Right ventricle myocardium superior (tissue), 1 donor: ENCODE measurements at regions not wholly inside any gene's neighbourhood (a gene's known extent, or its start where the extent isn't known, plus 50 kb on each side); places are given as distances from the start of the nearest gene placed in this dataset.

ENCODE experiments used
- ATAC-seq: fragments of 200-7000 bp; cut with Tn5 transposase; one replicate; pipeline ENCODE4 v1.9.1; 2020; ENCODE audit warnings: mild to moderate bottlenecking; ENCODE audit not compliant: poor library complexity
- DNase-seq: peaks from one replicate; pipeline ENCODE4 v3.0.0-alpha.2; 2020
- intact Hi-C: fragments of 100-400 bp; cut with DNase I; formaldehyde crosslinking; loops from one replicate; pipeline ENCODE4 v1.11.2; 2022
- donor health status: DM: no; HTN: yes; CAD: no; lungs with severe emphysema.

DNA sequence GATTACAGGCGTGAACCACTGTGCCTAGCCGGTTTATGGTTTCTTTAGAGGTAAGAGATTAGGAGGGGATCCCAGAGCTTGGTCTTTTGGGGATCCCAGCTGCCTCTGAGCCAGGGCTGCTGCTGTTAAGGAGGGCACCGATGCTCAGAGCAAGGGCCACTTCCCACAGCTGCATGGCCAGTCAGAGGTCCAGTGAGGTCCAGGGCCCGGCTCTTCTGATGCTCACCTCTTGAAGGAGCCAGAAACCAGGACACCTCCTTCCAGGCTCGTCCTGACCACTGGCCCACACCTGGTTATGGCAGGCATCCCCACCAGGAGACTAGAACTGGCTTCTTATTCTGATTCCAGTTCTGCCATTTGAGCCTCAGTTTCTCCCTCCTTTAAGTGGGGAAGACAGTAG lies 149.0 kb downstream of the TEX29 start:
- no peak for ATAC-seq
- no peak for DNase-seq
- intact Hi-C loops, result no loop called here

DNA sequence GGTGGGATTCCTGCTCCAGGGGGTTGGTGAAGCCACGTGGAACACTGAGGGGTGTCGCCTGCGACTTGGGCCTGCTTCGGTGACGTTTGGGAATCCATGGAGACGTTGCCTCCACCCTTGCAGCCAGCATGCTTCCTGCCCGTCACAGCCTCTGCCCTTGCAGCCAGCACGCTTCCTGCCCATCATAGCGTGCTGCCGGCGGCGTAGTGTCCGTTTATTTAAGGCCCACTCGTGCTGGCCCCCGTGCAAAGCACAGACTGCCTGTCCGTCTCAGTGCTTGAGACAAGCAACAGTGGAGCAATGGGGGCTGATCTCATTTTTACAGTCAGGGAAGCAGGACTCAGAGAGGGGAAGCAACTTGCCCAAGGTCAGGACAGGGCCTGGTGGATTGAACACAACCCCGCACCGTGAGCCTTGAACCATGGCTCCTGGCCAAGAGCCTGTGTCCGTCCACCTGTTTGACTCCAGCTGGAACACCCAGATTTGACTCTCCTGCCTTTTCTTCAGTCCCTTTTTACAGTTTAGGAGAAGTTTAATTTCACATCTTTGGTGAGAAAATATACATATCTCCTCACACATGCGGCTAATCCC lies 149.6 kb downstream of the TEX29 start:
- intact Hi-C loops, result no loop called here
- no peak for ATAC-seq
- no peak for DNase-seq

DNA sequence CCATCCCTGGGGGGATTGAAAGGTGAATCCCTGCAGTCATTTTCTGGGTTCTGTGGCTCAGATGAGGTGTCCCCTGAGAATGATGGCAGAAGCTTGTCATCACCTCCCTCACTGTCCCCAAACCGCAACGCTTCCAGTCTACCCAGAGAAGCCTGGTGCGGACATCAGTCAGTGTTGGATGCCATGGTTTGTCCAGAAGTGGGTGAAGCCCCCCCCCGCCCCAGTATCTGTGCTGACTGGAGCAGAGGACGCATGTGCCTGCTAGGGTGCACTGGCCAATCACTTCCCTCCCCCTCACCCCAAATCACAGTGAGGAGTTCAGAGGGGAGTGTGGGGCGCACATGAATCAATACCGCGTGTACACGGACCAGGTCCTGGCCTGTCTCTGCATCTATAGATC lies 150.5 kb downstream of the TEX29 start:
- DNase-seq, result no peak
- no peak for ATAC-seq
- intact Hi-C loops, result no loop called here

DNA sequence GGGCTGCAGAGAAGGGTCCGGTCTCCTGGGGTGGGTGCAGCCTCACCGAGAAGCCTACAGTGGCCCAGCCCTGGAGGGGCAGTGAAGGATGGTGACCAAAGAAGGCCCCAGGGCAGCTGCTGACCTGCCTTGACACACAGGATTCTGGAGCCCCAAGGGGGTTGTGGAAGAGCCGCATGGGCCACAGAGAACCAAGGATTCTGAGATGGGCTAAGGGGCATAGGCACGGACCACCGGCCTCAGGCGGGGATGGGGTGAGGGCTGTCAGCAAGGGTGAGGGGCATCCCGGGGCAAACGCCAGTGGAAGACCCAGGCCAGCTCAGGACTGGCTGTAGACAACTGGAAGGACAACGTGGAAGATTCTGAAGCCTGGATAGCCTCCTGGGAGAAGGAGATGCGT lies 151.6 kb downstream of the TEX29 start:
- intact Hi-C loops, result no loop called here
- no peak for DNase-seq
- ATAC-seq, result no peak

DNA sequence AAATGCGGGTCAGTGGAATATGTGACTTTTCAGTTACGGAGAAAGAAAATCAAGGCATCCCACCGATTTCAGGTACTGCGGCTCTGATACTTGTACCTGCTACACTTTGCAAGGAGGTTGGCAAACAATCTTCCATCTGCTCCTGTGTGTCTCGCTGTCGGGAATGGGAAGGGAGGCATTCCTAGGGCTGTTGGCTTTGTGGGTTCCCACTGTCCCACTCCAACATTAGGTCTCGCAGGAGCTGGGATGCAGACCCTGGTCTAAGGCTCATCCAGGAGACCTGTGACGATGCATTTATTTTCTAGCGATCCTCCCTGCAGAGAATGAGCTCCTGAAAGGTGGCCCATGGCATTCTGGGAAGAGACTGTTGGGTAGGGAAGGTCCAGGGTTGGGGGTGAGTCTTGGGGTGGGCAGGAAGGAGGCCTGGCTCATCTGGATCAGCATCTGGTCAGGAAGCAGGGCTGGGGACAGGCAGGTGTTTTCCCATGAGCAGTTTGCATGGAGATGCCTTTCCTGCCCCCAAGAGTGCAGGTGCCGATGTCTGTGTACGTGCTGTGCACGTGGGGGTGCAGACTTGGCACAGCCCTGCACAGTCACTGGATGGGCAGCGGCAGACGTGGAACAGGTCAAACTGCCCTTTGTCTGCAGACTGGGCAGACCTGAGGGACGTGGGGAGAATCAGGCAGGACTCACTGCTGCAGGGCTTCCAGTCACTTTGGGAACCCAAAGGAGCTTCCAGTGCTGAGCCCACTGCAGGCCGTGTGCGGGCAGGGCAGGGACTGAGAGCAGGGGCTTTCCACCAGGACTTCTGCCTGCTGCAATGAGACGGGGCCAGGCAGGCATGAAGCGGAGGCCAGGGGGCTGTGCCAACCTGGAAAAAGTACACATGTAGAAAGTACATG lies 152.4 kb downstream of the TEX29 start:
- intact Hi-C loops, result no loop called here
- ATAC-seq (no peak), DNase-seq (no peak)

DNA sequence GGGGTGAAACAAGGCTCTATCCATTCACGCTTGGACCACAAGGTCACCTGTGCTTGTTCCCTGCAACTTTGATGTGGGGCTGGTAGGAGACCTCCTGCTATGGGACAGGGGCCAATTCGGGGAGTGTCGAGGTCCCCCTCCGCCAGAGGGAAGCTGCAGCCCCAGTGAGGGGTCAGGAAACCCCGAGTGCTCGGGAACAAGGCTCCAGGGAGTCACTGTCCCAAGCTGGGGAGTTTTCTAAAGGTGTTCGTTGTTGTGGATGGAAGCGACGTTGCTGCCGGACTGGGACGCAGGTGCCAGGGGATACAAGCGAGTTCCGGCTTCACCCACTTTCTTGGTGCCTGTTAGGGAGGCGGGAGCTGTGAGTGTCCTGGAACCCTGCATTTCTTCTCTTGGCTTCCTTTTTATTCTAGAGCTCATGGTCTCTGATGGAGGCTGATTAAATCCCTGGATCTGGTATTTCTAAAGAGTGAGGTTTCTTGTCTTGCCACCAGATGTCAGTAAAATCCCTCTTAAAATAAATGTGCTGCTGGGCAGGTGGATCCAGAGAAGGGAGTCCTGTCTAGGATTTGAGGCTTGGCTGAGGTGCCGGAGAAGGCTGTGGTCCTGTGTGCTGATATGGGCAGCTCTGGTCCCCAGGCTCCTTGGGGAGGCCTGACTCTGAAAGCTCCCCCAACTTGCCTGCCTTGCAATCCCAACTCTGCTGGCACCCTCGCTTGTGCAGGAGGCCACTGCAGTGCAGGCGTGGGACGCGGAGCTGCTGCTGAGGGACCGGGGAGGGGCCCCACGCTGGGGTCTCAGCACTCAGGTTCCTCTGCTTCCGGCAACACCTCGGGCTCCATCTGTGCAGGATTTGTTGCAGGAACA lies 153.9 kb downstream of the TEX29 start:
- DNase-seq (no peak), ATAC-seq (peak; percentile 43)
- intact Hi-C loops, result loop anchor here (2.0 kb wide), 1 partner anchor 970 kb away; no protein-coding TSS in a partner anchor

DNA sequence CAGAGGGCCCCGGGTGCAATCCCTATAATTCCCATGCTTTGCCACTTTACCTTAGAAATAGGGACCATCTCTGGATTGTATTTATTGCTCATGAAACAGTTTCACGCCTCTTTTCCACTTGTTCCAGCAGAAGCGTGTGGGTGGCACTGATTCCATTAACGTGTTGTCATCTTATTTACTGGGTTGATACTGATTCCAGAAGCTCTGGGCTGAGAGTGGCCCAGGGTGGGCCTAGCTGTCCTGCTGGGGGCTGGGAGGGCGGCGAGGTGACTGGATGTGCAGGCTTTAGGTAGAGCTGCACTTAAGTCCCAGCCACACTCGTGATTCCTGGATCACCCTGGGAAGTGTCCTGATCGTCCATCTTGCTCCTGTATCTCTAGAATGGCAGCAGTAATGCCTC lies 155.0 kb downstream of the TEX29 start:
- intact Hi-C loops, result loop anchor here (2.0 kb wide), 1 partner anchor 969 kb away; no protein-coding TSS in a partner anchor
- no peak for DNase-seq
- ATAC-seq, result no peak

DNA sequence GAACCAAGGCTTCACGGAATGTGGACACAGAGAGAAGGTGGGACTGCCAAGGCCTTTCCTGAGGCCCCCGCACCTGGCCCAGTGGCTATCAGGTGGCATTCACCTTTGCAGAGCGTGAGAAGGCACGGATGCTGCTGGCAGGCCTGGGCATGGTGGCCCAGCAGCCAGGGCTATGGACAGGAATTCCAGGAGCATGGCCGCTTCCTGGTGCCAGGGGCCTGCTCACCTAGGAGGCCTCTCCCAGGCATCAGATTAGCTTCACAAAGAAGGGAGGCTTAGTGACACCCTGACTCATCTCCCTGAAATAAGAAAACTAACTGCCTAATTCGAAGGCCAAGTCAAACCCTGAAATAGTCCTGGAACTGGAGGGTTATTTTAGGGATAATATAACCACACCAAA lies 155.8 kb downstream of the TEX29 start:
- ATAC-seq (no peak), DNase-seq (no peak)
- intact Hi-C loops, result no loop called here

DNA sequence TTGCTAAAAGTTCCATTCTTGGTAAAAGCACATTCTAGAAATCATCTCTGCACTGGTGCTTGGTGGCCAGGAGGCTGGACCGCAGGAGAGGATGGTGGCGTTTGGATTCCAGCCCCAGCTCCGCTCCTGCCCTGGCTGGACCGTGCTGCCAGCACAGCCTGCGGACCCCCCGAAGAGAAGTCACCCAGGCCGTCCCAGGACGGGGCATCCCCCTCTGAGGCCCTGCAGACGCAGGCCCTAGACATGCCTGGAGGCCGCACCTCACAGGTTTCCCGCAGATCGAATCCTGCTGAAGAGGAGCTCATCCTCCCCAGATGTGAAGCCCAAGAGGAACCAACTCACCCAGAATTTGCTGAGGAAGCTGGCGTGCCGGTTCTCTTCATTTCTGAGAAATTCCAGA lies 159.0 kb downstream of the TEX29 start:
- DNase-seq (no peak), ATAC-seq (no peak)
- intact Hi-C loops, result no loop called here

DNA sequence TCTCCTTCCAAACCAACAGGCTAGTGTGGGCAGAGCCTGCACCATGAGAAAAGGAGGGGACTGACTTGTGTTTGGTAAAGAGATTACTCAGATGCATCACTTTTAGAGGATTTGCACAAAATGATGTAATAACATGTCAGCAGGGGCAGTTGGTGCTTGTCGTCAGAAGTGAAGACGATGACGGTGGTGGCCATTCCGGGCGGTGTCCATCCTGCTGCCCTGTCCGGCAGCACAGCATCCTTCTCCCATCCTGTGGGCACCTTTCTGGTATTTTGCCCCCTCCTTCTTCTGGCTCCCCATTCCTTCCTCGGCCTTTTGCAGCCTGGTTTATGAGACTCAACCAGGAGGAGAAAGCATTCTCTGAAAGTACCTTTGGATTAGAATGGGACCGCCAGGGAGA lies 160.1 kb downstream of the TEX29 start:
- DNase-seq, result no peak
- intact Hi-C loops, result no loop called here
- ATAC-seq, result no peak

DNA sequence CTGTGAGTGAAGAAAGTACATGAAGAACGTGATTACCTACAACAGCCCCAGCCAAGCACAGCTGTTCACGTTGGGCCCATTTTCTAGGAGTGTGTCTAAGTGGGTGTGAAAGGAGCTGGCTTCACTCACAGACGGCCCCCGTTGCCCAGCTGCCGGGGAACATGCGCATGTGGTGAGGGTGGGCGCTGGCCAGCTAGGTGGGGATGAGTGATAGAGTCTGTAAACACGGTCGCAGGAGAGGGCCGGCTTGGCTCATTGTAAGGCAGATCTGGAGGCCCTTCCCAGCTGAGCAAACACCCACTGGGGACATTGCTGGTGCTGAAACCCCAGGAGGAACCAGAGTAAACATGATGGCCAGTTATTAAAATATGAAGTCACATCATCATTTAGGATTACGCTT lies 160.5 kb downstream of the TEX29 start:
- intact Hi-C loops, result no loop called here
- ATAC-seq, result no peak
- DNase-seq, result no peak

DNA sequence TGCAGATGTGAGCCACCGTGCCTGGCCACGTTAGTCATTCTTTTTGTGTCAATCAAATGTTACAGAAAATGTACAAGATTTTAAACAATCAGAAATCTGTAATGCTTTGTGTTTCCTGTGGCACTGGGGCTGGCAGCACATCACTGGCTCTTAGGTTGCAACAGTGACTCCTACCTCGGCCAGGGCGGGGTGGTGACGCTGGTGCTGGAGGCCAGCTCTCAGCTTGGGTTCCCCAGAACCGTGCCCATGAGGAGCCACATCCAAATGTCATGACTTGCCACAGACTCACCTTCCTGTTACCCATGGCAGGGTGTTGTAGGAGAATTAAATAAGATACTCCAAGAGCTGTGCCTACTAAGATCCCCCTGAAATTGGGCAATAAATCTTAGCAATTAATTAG lies 161.7 kb downstream of the TEX29 start:
- ATAC-seq (no peak), DNase-seq (no peak)
- intact Hi-C loops, result no loop called here

DNA sequence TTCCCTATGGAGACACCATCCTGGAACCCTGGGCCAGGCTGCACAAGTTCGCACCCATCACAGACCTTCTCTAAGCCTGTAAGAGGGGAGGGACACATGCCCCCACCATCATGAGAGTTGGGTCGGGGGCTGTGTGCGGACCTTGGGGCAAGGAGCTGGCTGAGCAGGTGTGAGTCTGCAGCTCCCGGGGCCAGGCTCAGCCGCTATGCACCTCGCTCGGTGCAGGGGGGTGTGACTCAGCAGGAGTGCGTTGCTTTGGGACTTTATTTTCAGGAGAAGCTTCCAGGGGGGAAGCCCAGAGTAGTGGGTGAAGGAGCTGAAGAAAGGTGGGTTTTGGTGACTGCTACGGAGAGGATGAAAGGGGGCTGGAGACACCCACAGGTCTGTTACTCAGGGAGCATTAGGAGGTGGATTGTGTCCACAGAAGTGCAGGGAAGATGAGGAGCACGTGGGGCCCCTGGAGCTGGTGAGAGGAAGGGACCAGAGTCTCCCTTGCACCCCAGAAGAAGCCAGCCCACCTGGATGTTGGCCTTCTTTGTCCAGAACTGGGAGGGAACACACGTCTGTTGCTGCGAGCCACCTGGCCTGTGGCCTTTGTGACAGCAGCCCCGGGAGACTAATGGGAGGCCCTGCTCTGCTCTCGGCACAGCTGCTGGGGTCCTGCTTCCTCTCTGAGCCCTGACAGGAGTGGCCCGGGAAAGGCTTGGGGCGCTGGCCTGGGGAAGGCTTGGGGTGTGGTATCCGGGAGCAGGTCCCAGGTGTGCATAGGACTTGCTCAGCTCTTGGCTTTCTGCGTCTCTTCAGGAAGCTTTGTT lies 162.6 kb downstream of the TEX29 start:
- intact Hi-C loops, result no loop called here
- no peak for DNase-seq
- no peak for ATAC-seq

DNA sequence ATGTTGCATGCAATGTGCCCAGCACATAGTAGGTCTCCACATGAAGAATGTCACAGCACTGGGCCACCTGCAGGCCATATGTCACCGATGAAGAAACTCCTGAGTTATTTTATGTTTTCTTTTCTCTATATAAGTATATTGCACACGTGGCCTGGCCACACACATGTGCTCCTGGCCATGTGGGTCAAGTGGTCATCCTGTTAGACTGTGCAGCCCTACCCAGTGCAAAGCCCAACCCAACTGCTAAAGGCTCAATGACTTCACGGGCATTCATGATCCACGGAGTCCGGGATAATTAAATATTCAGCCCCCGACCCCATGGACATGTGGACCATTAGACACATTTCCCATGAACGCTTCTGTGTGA lies 163.2 kb downstream of the TEX29 start:
- no peak for ATAC-seq
- DNase-seq, result no peak
- intact Hi-C loops, result no loop called here

DNA sequence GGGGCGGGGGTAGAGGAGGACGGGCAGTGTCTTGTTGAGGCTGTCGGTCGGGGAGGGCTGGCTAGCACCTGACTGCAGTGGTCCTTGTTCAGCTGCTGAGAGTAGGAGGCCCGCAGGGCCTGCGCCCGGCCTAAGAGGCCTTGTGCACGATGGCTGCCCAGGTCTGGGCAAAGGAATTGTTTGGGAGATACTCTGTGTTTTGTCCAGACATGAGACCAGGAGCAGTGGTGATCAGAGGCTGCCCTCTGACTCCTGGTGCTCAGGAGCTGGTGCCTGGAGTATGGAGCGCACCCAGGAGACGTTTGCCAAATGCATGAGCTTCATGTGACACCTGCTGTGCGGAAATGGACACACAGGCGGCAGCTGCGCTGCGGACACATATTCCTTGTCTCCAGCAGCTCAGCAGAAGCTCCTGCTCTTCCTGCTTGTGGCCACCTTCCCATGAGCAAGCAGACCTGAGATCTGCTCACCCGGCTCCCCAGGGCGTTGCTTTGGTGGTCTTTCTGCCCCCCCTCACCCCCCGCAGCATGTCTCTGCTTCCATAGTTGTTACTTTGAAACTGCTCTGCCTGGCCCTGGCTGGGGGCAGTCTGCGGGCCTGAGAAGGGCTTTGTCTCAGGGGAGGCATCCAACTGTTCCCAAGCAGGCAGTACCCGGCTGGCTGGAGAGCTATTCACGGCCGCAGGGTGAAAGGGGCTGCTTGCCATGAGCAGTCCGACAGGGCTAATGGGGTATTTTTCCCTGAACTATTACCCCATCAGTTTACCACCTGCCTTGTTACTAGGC lies 163.9 kb downstream of the TEX29 start:
- DNase-seq (no peak), ATAC-seq (no peak)
- intact Hi-C loops, result no loop called here

DNA sequence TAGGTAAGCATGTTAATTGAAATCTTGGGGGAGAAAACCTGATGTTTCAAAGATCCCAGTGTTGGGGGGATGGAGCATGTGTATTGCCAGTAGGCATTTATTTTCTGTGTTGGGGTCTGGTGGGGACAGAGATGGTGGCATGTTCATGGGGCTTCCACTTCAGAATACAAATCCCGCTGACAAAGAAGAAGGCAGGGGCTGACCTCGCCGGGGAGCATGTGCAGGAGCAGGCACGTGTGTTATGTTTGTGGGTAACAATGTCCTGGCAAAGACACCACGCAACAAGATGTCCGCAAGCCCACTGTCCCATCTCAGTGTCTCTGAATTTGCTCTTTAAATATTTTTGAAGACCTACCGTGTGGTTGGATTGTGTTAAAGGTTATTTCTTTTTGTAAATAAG lies 164.5 kb downstream of the TEX29 start:
- ATAC-seq (no peak), DNase-seq (no peak)
- intact Hi-C loops, result no loop called here

DNA sequence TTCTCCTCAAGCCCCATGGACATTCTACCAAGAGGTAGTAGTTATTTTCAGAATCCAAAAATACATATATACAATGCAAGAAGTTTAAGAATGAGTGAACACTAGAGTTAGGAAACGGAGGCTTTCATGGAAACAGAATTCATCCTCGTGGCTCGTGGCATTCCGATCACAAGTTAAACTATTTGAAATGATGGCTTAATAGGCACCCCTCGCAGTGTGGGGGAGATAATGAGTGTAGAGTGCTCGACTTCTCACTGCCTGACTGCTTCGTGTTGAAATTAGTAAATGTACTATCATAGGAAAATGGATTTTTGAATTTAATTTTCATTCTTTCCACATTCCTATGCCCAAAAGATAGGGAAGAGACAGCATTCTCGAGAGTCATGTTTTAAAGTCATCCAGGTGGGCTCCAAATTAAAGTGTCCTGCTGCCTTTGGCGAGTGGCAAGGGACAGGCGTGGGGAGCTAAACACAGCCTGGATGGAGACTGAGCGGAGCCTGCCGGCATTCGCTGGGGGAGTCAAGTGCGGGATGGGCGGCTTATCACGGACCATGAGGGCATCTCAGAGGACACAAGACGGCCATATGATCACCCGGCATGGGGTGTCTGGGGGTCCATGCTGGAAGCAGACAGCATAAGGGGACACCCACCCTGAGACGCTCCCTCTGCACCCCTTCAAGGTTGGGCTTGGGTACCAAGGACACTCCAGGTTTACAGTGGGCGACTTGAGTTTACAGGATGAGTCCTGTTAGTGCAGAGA lies 165.2 kb downstream of the TEX29 start:
- DNase-seq (no peak), ATAC-seq (no peak)
- intact Hi-C loops, result no loop called here
